Endothelial cell of umbilical vein (primary cell): ENCODE measurements at regions not wholly inside any gene's neighbourhood (a gene's known extent, or its start where the extent isn't known, plus 50 kb on each side); places are given as distances from the start of the nearest gene placed in this dataset.

Source experiments
- BruUV-seq: library from RNA; stranded (reverse); fragments of 400-500 nt; replicated peaks from 2 replicates; lab custom pipeline; 2021; lab: Mats Ljungman, UMichigan
- CTCF ChIA-PET: fragments of 300-600, 350-600 bp; sonication (Branson Sonifier 250); formaldehyde crosslinking; loops from one replicate; lab custom pipeline; 2021; ENCODE audit warnings: antibody characterized with exemption, inconsistent platforms; lab: Charles Lee
- POLR2A ChIA-PET: fragments of 300-600, 350-600 bp; sonication (Branson Sonifier 250); formaldehyde crosslinking; loops from one replicate; lab custom pipeline; 2021; ENCODE audit warnings: antibody characterized with exemption, inconsistent platforms; lab: Charles Lee
- DNase-seq: peaks from one replicate; pipeline ENCODE4 v3.0.0-alpha.2; 2011; ENCODE audit warnings: low read depth, low spot score
- FAIRE-seq: peaks from 2 replicates; lab custom pipeline; 2011; peaks lifted over from hg19 to GRCh38; lab: Jason Lieb, UNC
- H2AFZ ChIP-seq: 2 replicates; pipeline ENCODE4 v1.6.0; 2012; ENCODE audit warnings: low read depth, low read length, control low read depth, inconsistent platforms
- H3K27ac ChIP-seq: 2 replicates; pipeline ENCODE4 v1.5.1; 2011; ENCODE audit warnings: low read depth, mild to moderate bottlenecking, control low read depth, low read length, moderate library complexity; ENCODE audit not compliant: insufficient read depth
- H3K27me3 ChIP-seq, 2 experiments: 2 replicates each; pipeline versions ENCODE4 v1.6.0 to v1.6.1; 2011; ENCODE audit warnings: low read length in 2 of 2, mixed read lengths in 1 of 2; ENCODE audit not compliant: control insufficient read depth in 2 of 2, insufficient read depth in 2 of 2
- H3K36me3 ChIP-seq, 2 experiments: 2 replicates in 1 of 2; 3 replicates in 1 of 2; pipeline ENCODE4 v1.5.1; 2011; ENCODE audit warnings: low read length in 2 of 2, mild to moderate bottlenecking in 1 of 2, moderate library complexity in 1 of 2; ENCODE audit not compliant: control insufficient read depth in 2 of 2, insufficient read depth in 2 of 2; ENCODE audit errors: extremely low read depth in 1 of 2
- H3K4me1 ChIP-seq: 3 replicates; pipeline ENCODE4 v1.5.1; 2011; ENCODE audit warnings: mild to moderate bottlenecking, low read length; ENCODE audit not compliant: control insufficient read depth, insufficient read depth; ENCODE audit errors: extremely low read depth
- H3K4me2 ChIP-seq: 2 replicates; pipeline ENCODE4 v1.6.1; 2011; ENCODE audit warnings: low read length, control low read depth, mixed read lengths; ENCODE audit not compliant: insufficient read depth
- H3K4me3 ChIP-seq, 3 experiments: fragments of 200-600 bp in 1 of 3; sonication (generic), shearing (Covaris generic) in 1 of 3; replicated peaks in 1 of 3; 2 replicates each; pipeline ENCODE4 v1.5.1; 2011 to 2016; ENCODE audit warnings: control low read depth in 3 of 3, low read length in 3 of 3, mild to moderate bottlenecking in 2 of 3, inconsistent platforms in 1 of 3, low read depth in 1 of 3, moderate library complexity in 1 of 3; ENCODE audit not compliant: insufficient read depth in 1 of 3
- H3K79me2 ChIP-seq: 2 replicates; pipeline ENCODE4 v1.6.0; 2012; ENCODE audit warnings: low read length, inconsistent platforms; ENCODE audit not compliant: control insufficient read depth, insufficient read depth
- H3K9ac ChIP-seq: replicated peaks from 2 replicates; pipeline ENCODE3; 2011; ENCODE audit warnings: low read length, control low read depth; ENCODE audit not compliant: insufficient read depth; ENCODE audit errors: extremely low read depth
- H3K9me1 ChIP-seq: replicated peaks from 3 replicates; pipeline ENCODE4 v1.6.0; 2011; ENCODE audit warnings: mild to moderate bottlenecking, low read length; ENCODE audit not compliant: control insufficient read depth, insufficient read depth; ENCODE audit errors: extremely low read depth
- H3K9me3 ChIP-seq: replicated peaks from 2 replicates; pipeline ENCODE4 v1.5.1; 2012; ENCODE audit warnings: low read length, inconsistent platforms; ENCODE audit not compliant: control insufficient read depth, insufficient read depth
- H4K20me1 ChIP-seq: replicated peaks from 2 replicates; pipeline ENCODE3; 2011; ENCODE audit warnings: mild to moderate bottlenecking, low read length; ENCODE audit not compliant: control insufficient read depth, insufficient read depth; ENCODE audit errors: extremely low read depth
- CTCF ChIP-seq, 2 donors: IDR thresholded peaks; 1 replicate in 1 of 2; 2 replicates in 1 of 2; pipeline ENCODE4 v1.5.1; 2011; ENCODE audit warnings: low read length in 2 of 2, mild to moderate bottlenecking in 2 of 2, moderate library complexity in 2 of 2, control low read depth in 1 of 2, inconsistent platforms in 1 of 2, low read depth in 1 of 2; ENCODE audit not compliant: insufficient read depth in 1 of 2; ENCODE audit errors: extremely low read depth in 1 of 2
- EZH2 ChIP-seq: IDR thresholded peaks from 2 replicates; pipeline ENCODE4 v1.6.1; 2012; ENCODE audit warnings: borderline replicate concordance, low read depth, mild to moderate bottlenecking, moderate library complexity, low read length, inconsistent platforms; ENCODE audit not compliant: severe bottlenecking
- FOS ChIP-seq: IDR thresholded peaks from 2 replicates; pipeline ENCODE4 v1.6.1; 2011; ENCODE audit warnings: mild to moderate bottlenecking, low read length, moderate library complexity, borderline replicate concordance; ENCODE audit not compliant: insufficient read depth
- GATA2 ChIP-seq: IDR thresholded peaks from 2 replicates; pipeline ENCODE4 v1.7.0; 2011; ENCODE audit warnings: low read depth, mild to moderate bottlenecking, moderate library complexity, mixed read lengths, low read length; ENCODE audit not compliant: insufficient read length, insufficient read depth
- JUN ChIP-seq: IDR thresholded peaks from 2 replicates; pipeline ENCODE4 v1.6.1; 2011; ENCODE audit warnings: borderline replicate concordance, low read depth; ENCODE audit not compliant: insufficient read length, insufficient read depth
- MAX ChIP-seq: IDR thresholded peaks from 2 replicates; pipeline ENCODE4 v1.6.1; 2011; ENCODE audit not compliant: insufficient read depth, insufficient read length
- MYC ChIP-seq: IDR thresholded peaks from one replicate; pipeline ENCODE4 v1.6.1; 2011; ENCODE audit warnings: mild to moderate bottlenecking, low read depth, low read length
- POLR2A ChIP-seq: IDR thresholded peaks from 2 replicates; pipeline ENCODE4 v1.6.1; 2012; ENCODE audit warnings: low read depth, mild to moderate bottlenecking, control low read depth, low read length
- POLR2AphosphoS5 ChIP-seq: IDR thresholded peaks from 2 replicates; pipeline ENCODE4 v1.6.1; 2012; ENCODE audit warnings: low read depth, mild to moderate bottlenecking, control low read depth, low read length, moderate library complexity; ENCODE audit not compliant: insufficient read depth
- dilution Hi-C: fragments of 300-500 bp; cut with MboI; formaldehyde crosslinking; loops from one replicate; pipeline ENCODE4 v1.15.0; 2019; ENCODE audit warnings: low sequenced_read_pairs; ENCODE audit not compliant: extremely low pct_ligation_motif_present
- intact Hi-C: fragments of 100-400 bp; cut with micrococcal nuclease; formaldehyde crosslinking; loops from one replicate; pipeline ENCODE4 v1.10.0; 2022

GRCh38 chr2:173663835-173664512, 301.2 kb downstream of the SP3 start:
- Histone ChIP-seq H3K4me3 (no peak overlapping the region), H2AFZ (no peak overlapping the region), H3K27ac (no peak overlapping the region), H3K79me2 (no peaks in the 10 kb centered on the region), H3K9ac (no peak overlapping the region), H3K27me3 (peaks cover 4 to 22% of the 10 kb centered on the region in 2 experiments), H3K4me2 (no peak overlapping the region), H3K4me1 (no peaks in the 10 kb centered on the region), H3K9me3 (no peaks in the 10 kb centered on the region), H3K9me1 (no peaks in the 10 kb centered on the region), H3K36me3 (no peaks in the 10 kb centered on the region), H4K20me1 (no peaks in the 10 kb centered on the region)
- FAIRE-seq (no peak), DNase-seq (no peak)
- no peak for TF ChIP-seq FOS
- TF ChIP-seq MAX: no peak
- TF ChIP-seq JUN: no peak
- TF ChIP-seq EZH2: no peak
- TF ChIP-seq MYC: no peak
- TF ChIP-seq POLR2A: no peak
- no peak for TF ChIP-seq GATA2
- no peak for TF ChIP-seq CTCF (IDR thresholded peaks at IDR 0.05; ENCODE audit: extremely low read depth in 1 of 2, insufficient read depth in 1 of 2, low read depth in 1 of 2, low read length in 2 of 2)
- TF ChIP-seq POLR2AphosphoS5: no peak
- intact Hi-C loops (no loop called here), dilution Hi-C loops (no loop called here)
- ChIA-PET POLR2A (no interaction called here), CTCF (interaction anchor here (0.8 kb wide), 1 partner anchor 15 kb away, joined by 3 read pairs; no protein-coding TSS in a partner anchor)
- BruUV-seq: no TSS peak
